ENCODE measurements at regions not wholly inside any gene's neighbourhood (a gene's known extent, or its start where the extent isn't known, plus 50 kb on each side); places are given as distances from the start of the nearest gene placed in this dataset.
"Not testable (repeated sequence)": the region's sequence is repeated elsewhere in the genome, so short reads cannot be mapped to it uniquely, and the experiment has no call there.

DNA sequence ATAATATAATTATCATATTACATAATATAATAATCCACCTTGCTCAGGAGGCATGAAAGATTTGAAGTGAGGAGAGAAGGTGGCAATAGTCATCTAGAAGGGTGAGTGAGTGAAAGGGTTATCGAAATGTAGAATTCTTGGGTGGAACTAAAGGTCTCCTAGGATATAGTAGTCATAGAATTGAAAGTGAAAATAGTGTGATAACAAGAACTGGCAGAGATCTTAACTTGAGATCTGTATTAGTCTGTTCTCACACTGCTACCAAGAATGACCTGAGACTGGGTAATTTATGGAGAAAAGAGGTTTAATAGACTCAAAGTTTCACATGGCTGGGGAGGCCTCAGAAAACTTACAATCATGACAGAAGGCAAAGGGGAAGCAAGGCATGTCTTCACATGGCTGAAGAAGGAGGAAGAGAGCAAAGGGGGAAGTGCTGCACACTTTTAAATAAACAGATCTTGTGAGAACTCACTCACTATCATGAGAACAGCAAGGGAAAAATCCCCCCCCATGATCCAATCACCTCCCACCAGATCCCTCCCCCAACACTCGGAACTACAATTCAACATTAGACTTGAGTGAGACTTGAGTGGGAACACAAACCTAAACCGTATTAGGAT, 351.5 kb downstream of the NR4A2 start:
- no peaks in the 10 kb centered on the region for H3K27me3 Mint-ChIP-seq (ENCODE audit: low read depth in 2 of 2)
- no peaks in the 10 kb centered on the region for H3K4me1 ChIP-seq (ENCODE audit: control insufficient read depth, insufficient read depth, low read length)
- H3K9me3 Mint-ChIP-seq: peaks cover 6 to 7% of the 10 kb centered on the region in 2 donors
- H3K4me1 Mint-ChIP-seq: no peaks in the 10 kb centered on the region
- H3K4me3 Mint-ChIP-seq: no peak overlapping the region
- H3K27ac Mint-ChIP-seq: no peak overlapping the region
- H3K36me3 ChIP-seq (ENCODE audit: control insufficient read depth, insufficient read depth, low read length): no peaks in the 10 kb centered on the region
- H3K9me3 ChIP-seq (ENCODE audit: control insufficient read depth, insufficient read depth, low read length): no peaks in the 10 kb centered on the region
- DNase-seq: no peak
- H3K27ac ChIP-seq (ENCODE audit: low read length): no peak overlapping the region
- no peak for ATAC-seq
- intact Hi-C loops (cut with micrococcal nuclease): no loop called here
- 92% methylated on average over 2 of the region's 3 CpGs for WGBS (ENCODE audit: insufficient coverage)
- TF ChIP-seq, protein P1, sequence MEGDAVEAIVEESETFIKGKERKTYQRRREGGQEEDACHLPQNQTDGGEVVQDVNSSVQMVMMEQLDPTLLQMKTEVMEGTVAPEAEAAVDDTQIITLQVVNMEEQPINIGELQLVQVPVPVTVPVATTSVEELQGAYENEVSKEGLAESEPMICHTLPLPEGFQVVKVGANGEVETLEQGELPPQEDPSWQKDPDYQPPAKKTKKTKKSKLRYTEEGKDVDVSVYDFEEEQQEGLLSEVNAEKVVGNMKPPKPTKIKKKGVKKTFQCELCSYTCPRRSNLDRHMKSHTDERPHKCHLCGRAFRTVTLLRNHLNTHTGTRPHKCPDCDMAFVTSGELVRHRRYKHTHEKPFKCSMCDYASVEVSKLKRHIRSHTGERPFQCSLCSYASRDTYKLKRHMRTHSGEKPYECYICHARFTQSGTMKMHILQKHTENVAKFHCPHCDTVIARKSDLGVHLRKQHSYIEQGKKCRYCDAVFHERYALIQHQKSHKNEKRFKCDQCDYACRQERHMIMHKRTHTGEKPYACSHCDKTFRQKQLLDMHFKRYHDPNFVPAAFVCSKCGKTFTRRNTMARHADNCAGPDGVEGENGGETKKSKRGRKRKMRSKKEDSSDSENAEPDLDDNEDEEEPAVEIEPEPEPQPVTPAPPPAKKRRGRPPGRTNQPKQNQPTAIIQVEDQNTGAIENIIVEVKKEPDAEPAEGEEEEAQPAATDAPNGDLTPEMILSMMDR (IDR thresholded peaks at IDR 0.05): no peak
- H3K27me3 ChIP-seq (ENCODE audit: control insufficient read depth, insufficient read depth, low read length): no peaks in the 10 kb centered on the region
- H3K4me3 ChIP-seq (ENCODE audit: low read length): no peak overlapping the region
- no peaks in the 10 kb centered on the region for H3K36me3 Mint-ChIP-seq

DNA sequence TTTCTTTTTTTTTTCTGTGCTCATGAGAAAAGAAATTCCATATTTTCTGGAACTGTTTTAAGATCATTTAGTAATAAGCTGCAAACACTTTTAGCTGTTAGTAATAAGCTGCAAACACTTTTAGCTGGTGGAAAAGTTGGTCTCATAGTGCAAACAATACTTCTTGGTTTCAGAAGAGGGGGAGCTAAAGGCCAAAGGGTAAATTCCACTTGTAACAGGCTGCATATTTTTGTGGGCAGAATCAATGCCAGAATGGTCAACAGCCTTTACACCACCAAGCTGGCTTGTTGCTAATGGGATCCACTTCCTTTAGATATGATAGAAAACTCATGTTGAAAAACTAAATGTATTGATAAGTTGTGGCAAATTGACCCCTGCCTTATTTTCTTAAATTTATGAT, 356.8 kb downstream of the NR4A2 start:
- Mint-ChIP-seq H3K9me3 (peaks cover 5% of the 10 kb centered on the region in 2 donors), H3K4me1 (no peaks in the 10 kb centered on the region), H3K4me3 (no peak overlapping the region), H3K27ac (no peak overlapping the region), H3K27me3 (ENCODE audit: low read depth in 2 of 2) (no peaks in the 10 kb centered on the region), H3K36me3 (no peaks in the 10 kb centered on the region)
- Histone ChIP-seq H3K27me3 (ENCODE audit: control insufficient read depth, insufficient read depth, low read length) (no peaks in the 10 kb centered on the region), H3K27ac (ENCODE audit: low read length) (no peak overlapping the region), H3K4me3 (ENCODE audit: low read length) (no peak overlapping the region), H3K4me1 (ENCODE audit: control insufficient read depth, insufficient read depth, low read length) (no peaks in the 10 kb centered on the region), H3K36me3 (ENCODE audit: control insufficient read depth, insufficient read depth, low read length) (no peaks in the 10 kb centered on the region), H3K9me3 (ENCODE audit: control insufficient read depth, insufficient read depth, low read length) (no peaks in the 10 kb centered on the region)
- DNase-seq: no peak
- intact Hi-C loops (cut with micrococcal nuclease): no loop called here
- TF ChIP-seq, protein P1 (IDR thresholded peaks at IDR 0.05): no peak
- no peak for ATAC-seq

- Mint-ChIP-seq H3K36me3 (no peaks in the 10 kb centered on the region), H3K4me1 (no peaks in the 10 kb centered on the region), H3K27ac (no peak overlapping the region), H3K27me3 (ENCODE audit: low read depth in 2 of 2) (no peaks in the 10 kb centered on the region), H3K9me3 (peaks cover 5% of the 10 kb centered on the region in 2 donors), H3K4me3 (no peak overlapping the region)
- Histone ChIP-seq H3K4me1 (ENCODE audit: control insufficient read depth, insufficient read depth, low read length) (no peaks in the 10 kb centered on the region), H3K27me3 (ENCODE audit: control insufficient read depth, insufficient read depth, low read length) (no peaks in the 10 kb centered on the region), H3K9me3 (ENCODE audit: control insufficient read depth, insufficient read depth, low read length) (no peaks in the 10 kb centered on the region), H3K4me3 (ENCODE audit: low read length) (no peak overlapping the region), H3K27ac (ENCODE audit: low read length) (no peak overlapping the region), H3K36me3 (ENCODE audit: control insufficient read depth, insufficient read depth, low read length) (no peaks in the 10 kb centered on the region)
- 89% methylated on average over 1 of the region's 2 CpGs for WGBS (ENCODE audit: insufficient coverage)
- DNase-seq (no peak), ATAC-seq (no peak)
- TF ChIP-seq, protein P1 (IDR thresholded peaks at IDR 0.05): no peak
- intact Hi-C loops (cut with micrococcal nuclease): no loop called here
Observed at GRCh38 chr2:155972916-155973315, 359.6 kb downstream of the NR4A2 start.

- H3K9me3 ChIP-seq (ENCODE audit: control insufficient read depth, insufficient read depth, low read length); H3K36me3 Mint-ChIP-seq; H3K4me1 ChIP-seq (ENCODE audit: control insufficient read depth, insufficient read depth, low read length); H3K27me3 ChIP-seq (ENCODE audit: control insufficient read depth, insufficient read depth, low read length); H3K36me3 ChIP-seq (ENCODE audit: control insufficient read depth, insufficient read depth, low read length); H3K27me3 Mint-ChIP-seq (ENCODE audit: low read depth in 2 of 2); H3K4me1 Mint-ChIP-seq; H3K9me3 Mint-ChIP-seq; ATAC-seq; H3K27ac Mint-ChIP-seq; intact Hi-C loops (cut with micrococcal nuclease); H3K4me3 Mint-ChIP-seq; DNase-seq; H3K27ac ChIP-seq (ENCODE audit: low read length); H3K4me3 ChIP-seq (ENCODE audit: low read length): not testable (repeated sequence)
- 88% methylated on average over 15 of the region's 18 CpGs for WGBS (ENCODE audit: insufficient coverage)
Observed at GRCh38 chr2:155966064-155966471, 366.5 kb downstream of the NR4A2 start.

Measured in natural killer cell (primary cell).